HepG2 (cell line): ENCODE measurements at regions not wholly inside any gene's neighbourhood (a gene's known extent, or its start where the extent isn't known, plus 50 kb on each side); places are given as distances from the start of the nearest gene placed in this dataset.

ENCODE experiments used
- ATAC-seq: fragments of 200-7000 bp; cut with Tn5 transposase; 3 replicates; pipeline ENCODE4 v1.9.1; 2020; ENCODE audit warnings: mild to moderate bottlenecking, moderate library complexity
- BruUV-seq: library from RNA; stranded (reverse); fragments of 400-500 nt; replicated peaks from 2 replicates; lab custom pipeline; 2021; lab: Mats Ljungman, UMichigan
- CTCF ChIA-PET: fragments of 300-600 bp; formaldehyde crosslinking; extraction: SDS; loops from one replicate; lab custom pipeline; 2021; ENCODE audit warnings: low total read pairs, inconsistent platforms, low intra/inter-chr PET ratio; lab: Yijun Ruan, JAX
- POLR2A ChIA-PET: fragments of 350-600 bp; sonication (Branson Sonifier 250); formaldehyde crosslinking; loops from one replicate; lab custom pipeline; 2020; ENCODE audit warnings: antibody characterized with exemption, inconsistent platforms; lab: Yijun Ruan, JAX
- DNase-seq: peaks from one replicate; pipeline ENCODE4 v3.0.0-alpha.2; 2015; ENCODE audit warnings: low spot score
- FAIRE-seq: peaks from 3 replicates; lab custom pipeline; 2011; peaks lifted over from hg19 to GRCh38; lab: Jason Lieb, UNC
- H2AFZ ChIP-seq: one replicate; pipeline ENCODE4 v1.6.1; 2011; ENCODE audit warnings: low read length, inconsistent platforms
- H3K27ac ChIP-seq: fragments of 300-600 bp; 3 replicates; pipeline ENCODE4 v1.8.0; 2011; ENCODE audit warnings: mixed run types, mild to moderate bottlenecking, mixed read lengths, low read length, inconsistent platforms; ENCODE audit not compliant: insufficient read depth; ENCODE audit errors: extremely low read length
- H3K27me3 ChIP-seq, 2 experiments: fragments of 200-600 bp in 1 of 2; 2 replicates in 1 of 2; 3 replicates in 1 of 2; pipeline versions ENCODE4 v1.6.0 to v1.8.0; 2011; ENCODE audit warnings: low read length in 2 of 2, mild to moderate bottlenecking in 2 of 2, moderate library complexity in 2 of 2, inconsistent platforms in 1 of 2; ENCODE audit not compliant: insufficient read depth in 2 of 2, control insufficient read depth in 1 of 2
- H3K36me3 ChIP-seq, 2 experiments: fragments of 200-600 bp in 1 of 2; replicated peaks in 1 of 2; 2 replicates in 1 of 2; 3 replicates in 1 of 2; pipeline versions ENCODE4 v1.5.1 to v1.8.0; 2011; ENCODE audit warnings: low read length in 2 of 2, inconsistent platforms in 1 of 2; ENCODE audit not compliant: insufficient read depth in 2 of 2, control insufficient read depth in 1 of 2
- H3K4me1 ChIP-seq: 2 replicates; pipeline ENCODE4 v1.5.1; 2012; ENCODE audit warnings: low read length, inconsistent platforms; ENCODE audit not compliant: insufficient read depth
- H3K4me2 ChIP-seq: 2 replicates; pipeline ENCODE4 v1.6.0; 2011; ENCODE audit warnings: low read depth, low read length, inconsistent platforms
- H3K4me3 ChIP-seq, 3 experiments: fragments of 200-600 bp in 1 of 3; sonication (generic), shearing (Covaris generic) in 1 of 3; replicated peaks in 1 of 3; 2 replicates each; pipeline ENCODE4 v1.5.1; 2011 to 2016; ENCODE audit warnings: low read length in 3 of 3, inconsistent platforms in 2 of 3, low read depth in 2 of 3, mild to moderate bottlenecking in 2 of 3, control low read depth in 1 of 3, mixed read lengths in 1 of 3; ENCODE audit not compliant: insufficient read depth in 1 of 3
- H3K79me2 ChIP-seq: one replicate; pipeline ENCODE4 v1.6.1; 2011; ENCODE audit warnings: low read length, inconsistent platforms; ENCODE audit not compliant: insufficient read depth
- H3K9ac ChIP-seq: 2 replicates; pipeline ENCODE4 v1.6.0; 2011; ENCODE audit warnings: mild to moderate bottlenecking, low read depth, low read length, inconsistent platforms; ENCODE audit not compliant: insufficient read depth
- H3K9me3 ChIP-seq: 2 replicates; pipeline ENCODE4 v1.5.1; 2012; ENCODE audit warnings: mild to moderate bottlenecking, low read length
- H4K20me1 ChIP-seq: 2 replicates; pipeline ENCODE4 v1.6.0; 2011; ENCODE audit warnings: inconsistent platforms, mild to moderate bottlenecking, low read length, moderate library complexity; ENCODE audit not compliant: insufficient read depth
- KLF13 ChIP-seq: sonication (generic); formaldehyde crosslinking; IDR thresholded peaks from 2 replicates; pipeline ENCODE4 v1.4.0; 2020; ENCODE audit warnings: mild to moderate bottlenecking, missing genetic modification reagents
- RAD51 ChIP-seq: fragments of 450-650 bp; IDR thresholded peaks from 2 replicates; pipeline ENCODE4 v1.6.1; 2016; ENCODE audit warnings: borderline replicate concordance
- ZNF138 ChIP-seq: sonication (generic); formaldehyde crosslinking; IDR thresholded peaks from 2 replicates; pipeline ENCODE4 v1.5.0; 2020; ENCODE audit warnings: mild to moderate bottlenecking, low read depth, missing genetic modification reagents
- ZSCAN21 ChIP-seq: sonication (generic); formaldehyde crosslinking; IDR thresholded peaks from 2 replicates; pipeline ENCODE4 v1.8.0; 2022; ENCODE audit warnings: mild to moderate bottlenecking, missing genetic modification reagents, moderate library complexity, borderline replicate concordance
- WGBS: methylation state at CpG from one replicate; pipeline ENCODE4 v1.1.6; 2017; ENCODE audit warnings: low lambda C conversion rate; 5-methylcytosine and 5-hydroxymethylcytosine counted together
- in situ Hi-C: cut with HindIII; loops from 2 replicates; pipeline ENCODE4 v1.10.0; 2017; ENCODE audit warnings: low pct_unique_long_range_greater_than_20kb; ENCODE audit not compliant: extremely low pct_ligation_motif_present
- intact Hi-C: fragments of 100-400 bp; cut with micrococcal nuclease; formaldehyde crosslinking; loops from one replicate; pipeline ENCODE4 v1.10.0; 2022; ENCODE audit not compliant: unreplicated experiment
- TF ChIP-seq, protein P1 (sequence below): sonication (generic); formaldehyde crosslinking; IDR thresholded peaks from 2 replicates; pipeline ENCODE4 v1.4.0; 2020; ENCODE audit warnings: missing genetic modification reagents
- TF ChIP-seq, protein P2 (sequence below): sonication (generic); formaldehyde crosslinking; IDR thresholded peaks from 2 replicates; pipeline ENCODE4 v1.4.0; 2020; ENCODE audit warnings: mild to moderate bottlenecking, missing genetic modification reagents
- TF ChIP-seq, protein P3 (sequence below), 2 experiments: sonication (generic) in 1 of 2; formaldehyde crosslinking in 1 of 2; IDR thresholded peaks; 2 replicates each; pipeline versions ENCODE4 v1.5.1 to v1.6.1; 2011 to 2020; ENCODE audit warnings: borderline replicate concordance in 1 of 2, low read depth in 1 of 2, low read length in 1 of 2, mild to moderate bottlenecking in 1 of 2, missing genetic modification reagents in 1 of 2, moderate library complexity in 1 of 2

DNA sequence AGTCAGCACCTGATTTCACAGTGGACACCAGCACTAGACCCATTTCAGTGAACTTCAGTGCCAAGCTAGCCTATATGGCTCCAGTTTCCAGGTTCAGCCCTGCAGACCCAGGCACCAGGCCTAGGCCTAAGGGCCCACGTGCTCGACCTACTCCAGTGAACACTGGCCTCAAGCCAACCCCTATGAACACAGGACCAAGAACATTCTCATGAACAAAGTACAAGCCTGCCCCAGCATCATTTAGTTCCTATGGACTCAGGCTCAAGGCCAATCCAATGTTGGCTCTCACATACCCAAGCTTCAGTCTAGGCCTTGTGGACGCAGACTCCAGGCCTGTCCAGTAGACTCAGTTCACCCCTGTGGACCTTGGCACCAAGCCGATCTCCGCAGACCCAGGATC lies 385.5 kb downstream of the DHX35 start:
- H3K79me2 ChIP-seq, result no peaks in the 10 kb centered on the region

DNA sequence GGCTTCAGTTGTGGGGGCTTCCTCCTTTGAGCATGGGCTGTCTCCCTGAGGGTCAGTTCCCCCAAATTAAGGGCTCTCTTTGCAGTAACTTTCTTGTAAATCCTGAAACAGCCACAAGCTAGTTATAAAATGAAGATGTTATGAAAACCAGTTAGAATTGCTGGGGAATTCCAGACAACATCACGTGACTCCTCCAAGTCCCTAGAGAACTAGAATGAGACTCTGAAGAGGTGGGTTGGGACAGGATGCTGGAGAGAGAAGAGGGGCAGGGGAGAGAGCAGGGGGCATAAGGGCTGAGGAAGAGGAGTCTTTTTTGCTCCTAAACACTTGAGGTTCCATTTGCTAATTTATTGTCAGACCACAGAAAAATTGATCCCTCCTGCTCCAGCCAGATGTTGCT lies 380.3 kb downstream of the DHX35 start:
- CTCF ChIA-PET, result no interaction called here
- H4K20me1 ChIP-seq, result no peaks in the 10 kb centered on the region
- H3K36me3 ChIP-seq, result no peaks in the 10 kb centered on the region
- no TSS peak for BruUV-seq
- H3K9ac ChIP-seq, result no peak overlapping the region
- H3K4me2 ChIP-seq, result no peak overlapping the region
- intact Hi-C loops, result no loop called here
- TF ChIP-seq, protein P1, sequence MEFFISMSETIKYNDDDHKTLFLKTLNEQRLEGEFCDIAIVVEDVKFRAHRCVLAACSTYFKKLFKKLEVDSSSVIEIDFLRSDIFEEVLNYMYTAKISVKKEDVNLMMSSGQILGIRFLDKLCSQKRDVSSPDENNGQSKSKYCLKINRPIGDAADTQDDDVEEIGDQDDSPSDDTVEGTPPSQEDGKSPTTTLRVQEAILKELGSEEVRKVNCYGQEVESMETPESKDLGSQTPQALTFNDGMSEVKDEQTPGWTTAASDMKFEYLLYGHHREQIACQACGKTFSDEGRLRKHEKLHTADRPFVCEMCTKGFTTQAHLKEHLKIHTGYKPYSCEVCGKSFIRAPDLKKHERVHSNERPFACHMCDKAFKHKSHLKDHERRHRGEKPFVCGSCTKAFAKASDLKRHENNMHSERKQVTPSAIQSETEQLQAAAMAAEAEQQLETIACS (CRISPR knock-in tag), result no peak
- TF ChIP-seq RAD51 (peak; percentile 87), KLF13 (CRISPR knock-in tag) (no peak), ZSCAN21 (no peak)
- TF ChIP-seq, protein P2, sequence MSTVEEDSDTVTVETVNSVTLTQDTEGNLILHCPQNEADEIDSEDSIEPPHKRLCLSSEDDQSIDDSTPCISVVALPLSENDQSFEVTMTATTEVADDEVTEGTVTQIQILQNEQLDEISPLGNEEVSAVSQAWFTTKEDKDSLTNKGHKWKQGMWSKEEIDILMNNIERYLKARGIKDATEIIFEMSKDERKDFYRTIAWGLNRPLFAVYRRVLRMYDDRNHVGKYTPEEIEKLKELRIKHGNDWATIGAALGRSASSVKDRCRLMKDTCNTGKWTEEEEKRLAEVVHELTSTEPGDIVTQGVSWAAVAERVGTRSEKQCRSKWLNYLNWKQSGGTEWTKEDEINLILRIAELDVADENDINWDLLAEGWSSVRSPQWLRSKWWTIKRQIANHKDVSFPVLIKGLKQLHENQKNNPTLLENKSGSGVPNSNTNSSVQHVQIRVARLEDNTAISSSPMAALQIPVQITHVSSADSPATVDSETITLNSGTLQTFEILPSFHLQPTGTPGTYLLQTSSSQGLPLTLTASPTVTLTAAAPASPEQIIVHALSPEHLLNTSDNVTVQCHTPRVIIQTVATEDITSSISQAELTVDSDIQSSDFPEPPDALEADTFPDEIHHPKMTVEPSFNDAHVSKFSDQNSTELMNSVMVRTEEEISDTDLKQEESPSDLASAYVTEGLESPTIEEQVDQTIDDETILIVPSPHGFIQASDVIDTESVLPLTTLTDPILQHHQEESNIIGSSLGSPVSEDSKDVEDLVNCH (CRISPR knock-in tag), result no peak
- TF ChIP-seq, protein P3, sequence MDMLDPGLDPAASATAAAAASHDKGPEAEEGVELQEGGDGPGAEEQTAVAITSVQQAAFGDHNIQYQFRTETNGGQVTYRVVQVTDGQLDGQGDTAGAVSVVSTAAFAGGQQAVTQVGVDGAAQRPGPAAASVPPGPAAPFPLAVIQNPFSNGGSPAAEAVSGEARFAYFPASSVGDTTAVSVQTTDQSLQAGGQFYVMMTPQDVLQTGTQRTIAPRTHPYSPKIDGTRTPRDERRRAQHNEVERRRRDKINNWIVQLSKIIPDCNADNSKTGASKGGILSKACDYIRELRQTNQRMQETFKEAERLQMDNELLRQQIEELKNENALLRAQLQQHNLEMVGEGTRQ (IDR thresholded peaks at IDR 0.05; ENCODE audit: low read depth, low read length), result peak; percentile 70
- TF ChIP-seq, protein P3 (CRISPR knock-in tag; IDR thresholded peaks at IDR 0.05; ENCODE audit: borderline replicate concordance), result no peak
- TF ChIP-seq, all 625 proteins: peak for 2
- in situ Hi-C loops, result no loop called here
- FAIRE-seq (no peak), ATAC-seq (no peak), DNase-seq (no peak)
- H3K27ac ChIP-seq, result no peak overlapping the region
- peaks cover 10% of the 10 kb centered on the region for H3K9me3 ChIP-seq
- 2% methylated on average over 1 of the region's 1 CpG for WGBS
- H3K27me3 ChIP-seq, result no peaks in the 10 kb centered on the region
- no peaks in the 10 kb centered on the region for H3K4me1 ChIP-seq
- POLR2A ChIA-PET, result no interaction called here
- no peak overlapping the region for H3K4me3 ChIP-seq
- no peak overlapping the region for H2AFZ ChIP-seq
- H3K79me2 ChIP-seq, result no peaks in the 10 kb centered on the region

More for the DNA sequence above, 385.5 kb downstream of the DHX35 start:
- ChIA-PET CTCF (no interaction called here), POLR2A (no interaction called here)
- DNase-seq, result no peak
- ATAC-seq, result no peak
- no peaks in the 10 kb centered on the region for H3K36me3 ChIP-seq
- H3K4me2 ChIP-seq, result no peak overlapping the region
- BruUV-seq, result no TSS peak
- no peaks in the 10 kb centered on the region for H3K4me1 ChIP-seq
- no peaks in the 10 kb centered on the region for H3K27me3 ChIP-seq
- no peaks in the 10 kb centered on the region for H4K20me1 ChIP-seq
- H3K27ac ChIP-seq, result no peak overlapping the region
- peaks cover 42% of the 10 kb centered on the region for H3K9me3 ChIP-seq
- 24% methylated on average over 5 of the region's 5 CpGs for WGBS
- in situ Hi-C loops (no loop called here), intact Hi-C loops (no loop called here)
- no peak overlapping the region for H2AFZ ChIP-seq
- no peak overlapping the region for H3K9ac ChIP-seq
- no peak overlapping the region for H3K4me3 ChIP-seq
- TF ChIP-seq ZNF138 (CRISPR knock-in tag), result no peak
- no peak for FAIRE-seq
